GM19468 (cell line): ENCODE measurements at regions not wholly inside any gene's neighbourhood (a gene's known extent, or its start where the extent isn't known, plus 50 kb on each side); places are given as distances from the start of the nearest gene placed in this dataset.
"Not testable (repeated sequence)": the region's sequence is repeated elsewhere in the genome, so short reads cannot be mapped to it uniquely, and the experiment has no call there.

Experiments used
- ATAC-seq: cut with Tn5 transposase; IDR thresholded peaks from one replicate; pipeline ENCODE4 v1.9.1; 2021; ENCODE audit warnings: mild to moderate bottlenecking, moderate library complexity, moderate number of reproducible peaks; ENCODE audit not compliant: unreplicated experiment; ENCODE audit errors: extremely low read depth

DNA sequence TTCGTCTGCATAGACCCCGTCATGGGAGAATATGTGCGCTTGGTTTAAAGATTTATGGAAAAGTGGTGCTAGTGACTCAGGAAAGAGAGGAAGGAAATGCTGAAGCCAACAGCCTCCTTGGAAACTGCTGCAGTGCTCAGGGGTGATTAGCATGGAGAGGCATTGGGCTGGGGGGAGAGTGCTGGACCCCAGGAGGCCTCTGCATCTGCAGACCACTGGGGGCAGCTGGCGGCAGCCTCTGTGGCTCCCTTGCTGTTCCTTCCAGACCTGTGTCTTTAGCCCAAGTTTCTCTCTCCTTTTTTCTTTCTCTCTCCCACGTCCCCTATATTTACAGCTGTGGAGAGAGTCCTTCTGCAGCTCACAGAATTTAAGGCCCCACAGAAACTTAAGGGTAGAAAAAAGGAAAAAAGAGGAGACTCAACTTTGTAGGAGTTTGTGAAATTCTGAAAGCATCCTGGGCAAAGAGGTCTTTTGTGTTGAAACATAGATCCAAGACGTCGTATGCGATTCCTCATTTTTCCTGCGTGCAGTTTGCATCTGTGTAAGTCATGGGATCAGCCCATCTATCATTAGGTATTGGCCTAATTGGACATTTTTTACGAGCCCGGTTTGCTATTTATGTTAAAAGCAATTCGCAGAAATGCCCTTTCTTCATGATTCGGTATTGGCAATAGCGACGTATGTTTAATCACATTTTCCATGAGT, 116.2 kb upstream of the ZNF536 start:
- ATAC-seq, result no peak

DNA sequence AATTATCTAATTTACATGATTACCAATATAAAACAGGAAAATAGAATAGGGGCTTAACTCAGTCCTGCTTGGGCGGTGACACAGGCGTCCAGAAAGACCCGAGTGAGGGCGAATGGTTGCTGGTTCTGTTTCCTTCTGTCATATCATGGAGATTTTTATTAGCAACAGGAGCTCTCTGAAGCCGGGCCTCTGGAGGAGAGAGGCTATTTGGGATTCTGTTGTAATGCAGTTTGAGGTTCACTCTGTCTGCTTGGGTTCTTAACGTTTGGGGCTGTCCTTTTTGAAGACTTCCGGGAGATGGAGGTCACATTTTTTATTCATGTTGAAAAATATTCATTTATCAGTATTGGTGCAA, 115.7 kb upstream of the ZNF536 start:
- ATAC-seq, result no peak

DNA sequence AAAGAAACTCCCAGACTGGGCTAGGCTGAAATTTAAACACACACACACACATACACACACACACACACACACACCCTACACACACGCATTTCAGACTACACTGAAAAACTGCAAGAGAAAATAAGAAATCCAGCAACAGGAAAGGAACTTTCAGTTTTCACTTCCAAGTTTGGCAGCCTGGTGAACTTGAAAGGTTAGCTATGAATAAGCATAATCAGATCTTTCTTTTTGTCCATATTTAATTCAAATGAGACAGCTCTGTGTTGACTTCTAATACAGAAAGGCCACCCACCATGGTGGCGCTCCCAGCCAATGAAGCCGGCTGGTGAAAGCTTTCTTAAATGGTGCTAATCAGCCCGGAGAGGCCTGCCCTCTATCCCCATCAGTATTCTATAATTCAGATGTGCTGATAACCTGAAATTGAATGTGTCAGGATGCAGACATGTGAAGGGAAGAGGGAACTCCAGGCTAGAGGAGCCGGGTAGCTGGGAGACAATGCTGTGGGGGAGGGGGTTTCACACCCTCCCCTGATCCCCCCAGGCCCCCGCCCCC, 108.3 kb upstream of the ZNF536 start:
- ATAC-seq, result no peak

DNA sequence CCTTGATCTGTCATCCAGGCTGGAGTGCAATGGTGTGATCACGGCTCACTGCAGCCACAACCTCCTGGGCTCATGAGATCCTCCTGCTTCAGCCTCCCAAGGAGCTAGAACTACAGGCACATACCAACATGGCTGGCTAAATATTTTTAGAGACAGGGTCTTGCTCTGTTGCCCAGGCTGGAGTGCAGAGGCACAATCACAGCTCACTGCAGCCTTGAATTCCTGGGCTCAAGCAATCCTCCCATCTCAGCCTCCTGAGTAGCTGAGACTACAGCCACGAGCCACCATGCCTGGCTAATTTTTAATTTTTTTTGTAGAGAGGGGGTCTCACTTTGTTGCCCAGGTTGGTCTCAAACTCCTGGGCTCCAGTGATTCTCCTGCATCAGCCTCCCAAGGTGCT, 106.3 kb upstream of the ZNF536 start:
- not testable (repeated sequence) for ATAC-seq

DNA sequence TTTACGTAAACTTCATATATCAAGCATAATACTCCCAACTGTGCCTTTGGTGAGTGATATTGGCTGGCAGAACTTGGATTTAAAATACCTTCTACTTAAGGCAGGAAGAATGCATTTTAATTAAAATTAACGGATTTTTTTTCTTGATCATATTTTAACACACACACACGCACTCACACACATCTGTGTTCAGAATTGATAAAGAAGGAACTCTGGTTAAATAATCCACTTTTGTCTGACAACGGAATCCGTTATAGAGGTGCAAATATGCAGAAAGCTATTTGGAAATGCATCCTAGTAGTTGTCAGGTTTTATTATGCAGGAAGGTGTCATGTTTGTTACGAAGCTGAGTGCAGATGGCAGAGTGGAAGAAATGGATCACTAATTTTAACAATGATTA, 105.5 kb upstream of the ZNF536 start:
- no peak for ATAC-seq

GRCh38 chr19:30267332-30267731, 104.9 kb upstream of the ZNF536 start:
- ATAC-seq, result no peak

DNA sequence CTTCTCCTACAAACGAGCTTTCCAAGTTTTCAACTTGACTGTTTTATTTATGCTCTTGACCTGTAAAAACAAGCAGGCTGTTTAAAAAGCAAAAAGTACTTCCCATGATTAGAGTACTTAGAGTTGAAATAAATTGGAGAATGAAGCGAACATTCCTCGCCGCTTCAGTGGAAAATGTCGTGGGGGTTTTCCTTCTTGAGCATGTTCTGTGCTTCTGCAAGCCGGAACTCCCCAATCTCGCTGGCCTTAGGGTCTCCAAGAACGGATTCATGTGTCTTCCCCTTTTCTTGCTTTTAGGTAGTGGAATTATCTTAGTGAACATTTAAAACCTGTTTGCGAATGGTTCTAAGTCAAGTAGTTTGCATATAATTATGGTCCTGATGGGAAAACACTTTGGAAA, 103.6 kb upstream of the ZNF536 start:
- no peak for ATAC-seq

GRCh38 chr19:30269638-30270037, 102.5 kb upstream of the ZNF536 start:
- no peak for ATAC-seq

DNA sequence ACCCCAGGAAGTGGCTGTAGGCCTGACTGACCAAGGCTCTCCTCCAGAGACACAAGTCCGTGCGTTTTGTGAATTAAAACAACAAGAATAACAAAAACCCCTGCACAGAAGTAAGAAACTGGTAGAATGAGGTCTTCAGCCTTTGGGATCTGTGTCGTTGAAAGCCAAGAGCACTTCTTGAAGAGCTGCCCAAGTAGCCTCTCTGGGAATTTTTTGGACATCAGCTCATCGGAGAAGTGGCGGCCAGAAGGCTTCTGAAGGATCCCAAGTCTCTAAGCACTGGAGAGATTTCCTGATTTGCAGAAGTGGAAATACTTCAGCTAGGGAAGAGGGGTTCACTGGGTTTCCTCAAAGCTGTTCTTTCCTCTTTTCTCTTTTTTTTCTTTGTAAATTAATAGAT, 100.4 kb upstream of the ZNF536 start:
- ATAC-seq, result no peak

DNA sequence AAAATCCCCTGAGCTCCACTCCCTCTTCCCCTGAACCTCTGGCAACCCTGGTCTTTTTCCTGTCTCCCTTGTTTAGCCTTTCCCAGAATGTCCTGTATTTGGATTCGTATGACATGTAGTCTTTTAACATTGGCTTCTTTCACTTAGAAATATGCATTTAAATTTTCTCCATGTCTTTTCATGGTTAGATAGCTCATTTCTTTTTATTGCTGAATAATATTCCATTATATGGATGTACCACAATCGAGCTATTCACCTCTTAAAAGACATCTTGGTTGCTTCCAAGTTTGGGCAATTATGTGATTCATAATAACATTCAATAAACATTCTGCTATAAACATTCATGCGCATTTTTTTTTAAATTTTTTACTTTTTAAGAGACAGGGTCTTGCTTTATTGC, 99.6 kb upstream of the ZNF536 start:
- ATAC-seq, result no peak

- ATAC-seq, result no peak
These were observed 99.0 kb upstream of the ZNF536 start for GRCh38 chr19:30273184-30273583.

- ATAC-seq, result no peak
These were observed 97.2 kb upstream of the ZNF536 start for GRCh38 chr19:30274987-30275386.

DNA sequence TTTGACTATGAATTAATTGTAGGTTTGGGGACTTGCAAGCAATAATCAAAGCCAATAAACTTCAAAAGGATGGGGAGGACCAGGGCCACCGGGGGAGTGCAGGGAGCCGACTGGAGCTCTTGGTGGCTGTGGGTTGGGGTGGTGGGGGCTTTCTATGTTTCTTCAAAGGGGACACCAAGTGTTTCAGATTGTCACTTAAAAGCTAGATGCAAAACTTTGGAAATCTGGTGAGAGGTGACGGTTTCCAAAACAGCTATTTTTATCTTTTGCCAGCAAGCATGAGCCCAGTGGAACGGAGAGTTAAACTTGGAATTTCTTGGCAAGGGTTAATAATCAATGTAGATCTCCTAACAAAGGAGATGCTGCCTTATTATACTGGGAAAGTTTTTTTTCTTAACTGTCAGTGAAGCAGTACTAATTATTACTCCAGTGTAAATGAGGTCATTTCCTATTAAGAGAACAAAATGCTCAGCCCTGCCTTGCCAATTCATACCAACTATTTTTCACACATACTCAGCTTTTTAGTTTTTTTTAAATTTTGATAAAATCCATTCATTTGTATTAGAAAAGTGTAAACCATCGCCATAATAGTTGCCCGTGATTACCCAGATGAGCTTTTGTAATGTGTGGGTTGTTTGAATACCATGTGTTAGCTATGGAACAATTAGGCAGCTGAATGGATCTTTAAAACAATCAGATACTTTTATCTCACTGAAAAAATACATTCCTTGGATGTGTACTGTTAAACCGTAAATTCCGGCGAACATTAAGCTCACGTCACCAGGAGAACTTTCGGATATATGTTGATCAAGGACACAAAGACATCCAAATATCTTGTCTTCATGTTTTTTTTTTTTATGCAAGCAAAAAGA, 95.9 kb upstream of the ZNF536 start:
- ATAC-seq, result no peak

DNA sequence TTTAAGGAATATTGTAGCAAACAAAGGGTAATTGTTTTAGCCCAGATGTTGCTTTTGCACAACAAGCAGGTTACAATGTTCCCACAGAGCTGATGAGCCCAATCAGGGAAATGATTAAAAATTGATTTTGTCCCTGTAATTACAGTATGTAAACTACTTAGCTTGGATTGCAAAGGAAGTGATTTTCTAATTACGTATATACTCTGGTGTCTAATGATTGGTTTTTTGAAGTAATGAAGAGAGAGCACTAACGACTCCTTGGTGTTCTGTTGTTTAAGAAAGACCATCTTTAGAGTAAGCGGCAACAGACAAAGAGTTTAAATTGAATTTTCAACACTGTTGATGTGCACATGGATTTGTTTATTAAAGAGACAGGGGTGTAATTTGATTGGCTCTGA, 95.3 kb upstream of the ZNF536 start:
- no peak for ATAC-seq

- ATAC-seq, result no peak
These were observed 94.0 kb upstream of the ZNF536 start for GRCh38 chr19:30277941-30278881.

DNA sequence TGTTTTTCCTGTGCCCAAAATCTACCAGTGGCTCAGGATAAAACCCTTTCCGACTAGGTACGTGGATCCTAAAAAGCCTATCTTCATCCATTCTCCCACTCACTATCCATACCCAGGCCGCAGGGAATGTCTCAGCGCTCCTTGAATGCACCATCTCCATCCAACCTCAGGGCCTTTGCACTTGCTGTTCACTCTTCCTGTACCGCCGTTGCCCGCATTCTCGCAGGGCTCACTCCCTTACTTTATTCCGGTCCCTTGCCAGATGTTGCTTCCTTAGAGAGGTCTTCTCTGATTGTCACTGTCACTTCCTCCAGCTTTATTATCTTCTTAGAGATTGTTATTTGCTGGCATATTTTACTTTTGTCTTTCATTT, 93.3 kb upstream of the ZNF536 start:
- no peak for ATAC-seq

GRCh38 chr19:30280018-30280417, 92.2 kb upstream of the ZNF536 start:
- no peak for ATAC-seq

- no peak for ATAC-seq
These were observed 90.3 kb upstream of the ZNF536 start for GRCh38 chr19:30281906-30282305.

DNA sequence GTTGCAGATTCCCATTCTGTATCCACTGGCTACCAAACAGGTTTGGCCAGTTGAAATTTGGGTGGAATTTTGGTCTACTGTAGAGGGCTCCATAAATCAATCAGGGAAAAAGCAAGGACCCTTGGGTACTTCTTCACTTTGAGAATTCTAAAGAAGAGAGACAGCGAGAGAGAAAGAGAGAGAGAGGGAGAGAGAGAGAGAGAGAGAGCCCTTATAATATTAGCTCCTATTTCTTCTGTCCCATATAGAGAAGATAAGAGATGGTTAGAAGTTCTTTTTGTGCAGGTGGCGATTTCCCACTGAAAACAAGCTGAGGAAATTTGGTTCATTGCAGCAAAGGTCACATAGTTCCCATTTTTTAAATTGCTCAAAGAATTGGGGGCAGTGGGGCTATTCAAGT, 88.6 kb upstream of the ZNF536 start:
- no peak for ATAC-seq

DNA sequence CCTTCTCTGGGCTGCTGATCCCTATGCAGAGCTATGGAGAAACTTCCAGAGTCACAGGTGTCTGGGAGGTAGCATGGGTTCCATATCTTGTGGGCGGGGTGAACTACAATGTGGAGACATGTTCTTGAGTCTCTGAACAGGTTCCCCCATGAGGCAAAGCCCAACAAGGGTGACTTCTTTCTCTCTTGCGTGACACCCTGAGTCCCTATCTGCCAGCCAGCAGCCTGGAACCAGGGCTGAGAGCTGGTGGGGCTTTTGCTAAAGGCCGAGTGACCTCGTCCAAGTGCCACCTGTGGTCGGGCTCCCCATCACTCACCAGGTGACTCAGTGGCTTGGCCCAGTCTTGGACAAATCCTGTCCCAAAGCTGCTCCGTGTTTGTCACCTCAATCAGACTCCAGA, 88.0 kb upstream of the ZNF536 start:
- ATAC-seq, result no peak

DNA sequence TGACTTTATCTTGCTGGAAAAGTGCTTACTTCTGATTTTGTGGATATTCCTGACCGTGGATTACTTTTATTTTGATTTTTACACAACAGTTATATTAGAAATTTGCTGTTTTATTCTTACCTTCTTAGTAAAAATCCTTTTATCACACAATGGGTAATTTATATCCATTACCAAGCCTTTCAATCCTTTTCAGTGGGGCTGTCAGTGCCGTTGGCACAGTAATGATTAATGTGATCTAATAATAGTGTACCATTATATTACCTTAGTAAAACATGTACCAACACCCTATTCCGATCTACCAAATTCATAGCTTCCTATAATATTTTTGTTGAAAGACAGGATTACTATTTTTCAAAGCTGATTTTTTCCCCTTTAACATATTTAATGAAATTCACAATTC, 87.3 kb upstream of the ZNF536 start:
- ATAC-seq, result no peak
